Activated CD4-positive, alpha-beta T cell treated with anti-CD3 and anti-CD28 coated beads, Interleukin-2, amount 50 U/mL, for 1 hour (primary cell): ENCODE measurements at regions not wholly inside any gene's neighbourhood (a gene's known extent, or its start where the extent isn't known, plus 50 kb on each side); places are given as distances from the start of the nearest gene placed in this dataset.
"Not testable (repeated sequence)": the region's sequence is repeated elsewhere in the genome, so short reads cannot be mapped to it uniquely, and the experiment has no call there.

ENCODE experiments used
- DNase-seq: peaks from one replicate; pipeline ENCODE4 v3.0.0-alpha.2; 2020

DNA sequence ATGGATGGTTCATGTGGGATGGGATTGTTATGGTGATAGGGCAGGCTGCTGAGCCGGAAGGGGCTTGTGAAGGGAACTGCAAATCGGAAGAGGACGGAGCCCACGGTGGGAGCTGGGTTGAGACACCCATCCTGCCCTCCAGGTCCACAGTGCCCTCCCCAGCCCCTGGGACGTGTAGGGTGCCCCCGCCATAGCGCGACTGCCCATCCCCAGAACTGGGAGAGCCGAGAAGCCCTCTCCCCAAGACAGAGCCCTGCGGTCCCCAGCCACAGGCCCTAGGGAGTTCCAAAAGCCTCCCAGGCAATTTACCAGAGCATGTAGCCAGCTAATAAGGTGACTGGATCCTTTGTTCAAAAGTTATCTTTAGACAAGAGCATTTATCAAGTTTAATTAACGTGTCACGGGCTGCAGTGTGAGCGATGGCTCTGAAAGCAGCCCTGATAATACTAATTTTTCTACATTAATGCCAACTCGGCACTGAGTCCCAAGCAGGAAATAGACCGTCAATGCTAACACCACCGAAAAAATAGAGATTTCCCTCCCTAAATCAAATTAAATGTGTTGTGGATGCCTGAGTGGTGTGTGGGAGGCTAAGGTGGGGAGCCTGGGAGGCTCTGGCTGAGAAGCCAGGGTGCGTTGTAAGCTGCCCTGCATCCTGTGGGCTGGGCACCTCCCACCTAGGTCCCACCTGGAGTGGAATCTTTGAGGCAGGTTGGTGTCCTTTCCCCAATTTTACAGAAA is 76.8 kb upstream of the RTL6 start:
- no peak for DNase-seq

DNA sequence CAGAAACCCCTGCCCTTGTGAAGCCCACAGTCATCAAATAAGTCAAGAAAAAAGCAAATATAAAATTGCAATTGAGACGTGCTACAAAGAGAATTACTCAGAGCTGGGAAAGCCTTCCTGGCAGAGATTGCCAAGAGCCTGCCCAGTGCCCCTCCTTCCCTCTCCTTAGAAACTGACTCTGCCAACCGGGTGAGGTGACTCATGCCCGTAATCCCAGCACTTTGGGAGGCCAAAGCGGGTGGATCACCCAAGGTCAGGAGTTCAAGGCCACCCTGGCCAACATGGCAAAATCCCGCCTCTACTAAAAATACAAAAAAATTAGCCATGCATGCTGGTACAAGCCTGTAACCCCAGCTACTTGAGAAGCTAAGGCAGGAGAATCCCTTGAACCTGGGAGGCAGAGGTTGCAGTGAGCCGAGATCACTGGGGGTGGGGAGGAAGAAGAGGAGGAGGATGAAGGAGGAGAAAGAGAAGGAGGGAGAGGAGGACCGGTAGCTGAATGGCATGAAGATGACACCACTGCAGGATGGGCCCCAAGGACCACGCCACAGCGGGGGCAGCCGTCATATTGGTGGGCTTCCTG is 76.1 kb upstream of the RTL6 start:
- no peak for DNase-seq

DNA sequence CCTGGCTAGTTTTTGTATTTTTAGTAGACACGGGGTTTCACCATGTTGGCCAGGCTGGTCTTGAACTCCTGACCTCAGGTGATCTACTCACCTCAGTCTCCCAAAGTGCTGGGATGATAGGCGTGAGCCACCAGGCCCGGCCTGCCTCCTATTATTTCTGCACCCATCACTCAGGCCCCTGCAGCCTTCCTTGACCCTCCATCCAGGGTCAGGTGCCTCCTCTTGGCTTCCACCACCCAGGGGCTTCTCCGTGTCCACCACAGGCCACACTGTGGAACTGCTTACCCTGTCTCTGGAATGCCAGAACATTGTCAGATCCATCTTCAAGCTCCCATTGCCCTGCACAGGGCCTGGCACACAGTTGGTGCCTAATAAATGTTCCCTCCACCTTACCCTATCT is 75.4 kb upstream of the RTL6 start:
- no peak for DNase-seq

DNA sequence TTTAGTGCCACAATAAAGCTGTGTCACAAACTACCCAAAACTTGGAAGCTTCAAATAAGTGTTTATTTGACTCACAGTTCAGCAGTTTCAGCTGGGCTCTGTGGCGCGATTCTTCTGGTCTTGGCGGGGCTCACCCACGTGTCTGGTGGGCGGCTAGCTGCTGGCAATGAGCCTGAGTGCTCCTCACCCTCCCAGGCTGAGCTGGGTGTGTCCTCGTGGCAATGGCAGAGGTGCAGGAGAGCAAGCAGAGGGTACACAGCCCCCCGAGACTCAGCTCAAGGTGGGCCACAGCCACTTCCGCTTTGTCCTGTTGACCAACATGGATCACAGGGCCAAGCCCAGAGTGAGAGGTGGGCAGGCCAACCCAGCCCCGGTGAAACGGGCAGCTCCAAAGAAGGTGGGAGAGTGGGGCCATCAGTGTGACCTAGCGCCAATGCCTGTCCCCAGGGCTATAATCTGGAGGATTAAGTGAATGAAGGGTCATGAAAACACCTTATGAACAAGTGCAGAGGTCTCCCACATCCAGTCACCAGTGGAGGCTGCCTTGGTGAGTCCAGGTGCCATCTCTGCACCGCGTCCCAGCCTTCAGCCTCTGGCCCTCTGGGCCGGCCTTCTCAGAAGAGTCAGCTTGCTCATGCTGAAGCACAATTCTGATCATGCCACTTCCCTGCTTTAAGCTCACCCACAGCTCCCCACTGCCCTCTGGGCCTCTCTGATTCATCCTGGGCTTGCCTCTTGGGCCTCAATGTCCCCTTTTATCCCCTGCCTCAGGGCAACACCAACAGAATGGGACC is 74.6 kb upstream of the RTL6 start:
- no peak for DNase-seq

DNA sequence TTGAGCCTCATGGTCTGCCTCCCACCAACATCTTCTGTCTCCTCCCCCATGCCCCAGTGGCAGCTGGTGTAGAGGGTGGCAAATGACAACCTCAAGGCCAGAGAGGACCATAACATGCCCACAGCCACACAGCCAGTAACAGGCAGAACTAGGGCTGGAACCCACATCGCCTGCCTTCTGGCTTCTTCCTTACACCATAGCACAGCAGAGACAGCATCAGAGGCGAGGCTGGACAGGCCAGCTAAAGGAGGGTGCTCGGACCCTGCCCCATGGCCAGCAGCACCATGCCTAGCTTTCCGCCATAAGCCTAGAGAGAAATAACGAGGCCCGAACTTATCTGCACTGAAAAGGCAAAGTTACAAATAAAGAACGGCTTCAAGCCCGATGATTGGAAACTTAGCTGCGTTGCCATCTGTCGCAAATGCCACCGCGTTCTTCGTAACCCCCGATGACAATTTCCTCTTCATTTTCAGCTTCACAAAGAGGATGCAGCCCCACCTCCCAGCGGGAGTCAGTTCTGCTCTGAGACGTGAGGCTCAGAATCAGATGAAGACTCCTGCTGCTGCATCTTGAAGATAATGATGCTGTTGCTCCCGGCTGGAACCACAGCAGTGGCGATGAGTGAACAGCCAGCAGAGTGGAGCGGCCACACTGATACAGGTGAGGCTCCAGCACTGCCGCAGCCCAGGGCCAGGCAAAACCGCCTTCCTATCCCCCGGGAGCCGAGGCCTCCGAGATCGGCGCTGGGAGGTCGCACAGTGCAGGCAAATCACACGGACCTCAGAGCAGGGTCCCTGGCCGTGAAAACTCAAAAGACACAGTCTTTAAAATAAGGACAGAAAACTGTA is 73.8 kb upstream of the RTL6 start:
- DNase-seq: no peak

DNA sequence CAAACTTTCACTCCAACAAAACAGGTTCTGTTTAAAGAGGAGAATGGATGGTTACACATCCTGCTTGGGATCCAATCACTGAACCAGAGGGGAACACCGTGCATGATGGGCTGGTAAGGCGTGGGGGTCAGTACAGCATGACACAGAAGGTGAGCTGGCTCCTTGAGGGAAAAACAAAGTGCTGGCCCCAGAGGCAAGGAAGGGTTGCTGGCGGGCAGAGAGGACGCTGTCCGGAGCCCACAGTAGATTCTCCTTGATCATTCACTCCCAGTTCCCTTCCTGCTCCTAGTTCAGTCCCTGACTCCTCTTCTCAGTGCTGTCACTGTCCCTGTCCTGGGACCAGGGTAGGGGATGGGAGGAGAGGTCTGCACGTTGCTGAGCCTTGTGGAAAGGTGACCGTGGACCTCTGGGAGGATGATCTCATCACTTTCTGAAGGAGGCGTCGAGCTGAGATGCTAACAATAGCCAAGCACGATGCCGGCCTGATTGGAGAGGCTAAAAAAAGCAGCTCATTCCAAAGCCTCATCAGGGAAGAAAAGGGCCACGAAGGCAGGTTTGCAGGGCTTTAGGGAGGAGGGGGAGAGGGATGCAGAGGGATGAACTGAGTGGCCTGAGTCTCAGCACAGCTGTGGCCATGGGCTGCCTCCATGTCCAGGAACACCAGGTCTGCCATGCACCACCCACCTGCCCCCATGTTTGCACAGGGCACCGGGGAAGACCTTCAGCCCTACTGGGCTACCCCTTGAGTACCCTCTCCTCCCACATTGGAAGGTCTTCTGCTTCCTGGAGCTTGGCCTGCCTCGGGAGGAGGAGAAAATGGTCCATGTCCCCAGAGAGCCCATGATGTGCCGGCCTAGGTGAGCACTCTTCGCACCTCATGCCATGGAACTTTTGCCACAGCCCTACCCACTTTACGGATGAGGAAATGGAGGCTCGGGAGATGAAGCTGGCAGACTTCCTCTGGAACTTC is 72.7 kb upstream of the RTL6 start:
- no peak for DNase-seq

DNA sequence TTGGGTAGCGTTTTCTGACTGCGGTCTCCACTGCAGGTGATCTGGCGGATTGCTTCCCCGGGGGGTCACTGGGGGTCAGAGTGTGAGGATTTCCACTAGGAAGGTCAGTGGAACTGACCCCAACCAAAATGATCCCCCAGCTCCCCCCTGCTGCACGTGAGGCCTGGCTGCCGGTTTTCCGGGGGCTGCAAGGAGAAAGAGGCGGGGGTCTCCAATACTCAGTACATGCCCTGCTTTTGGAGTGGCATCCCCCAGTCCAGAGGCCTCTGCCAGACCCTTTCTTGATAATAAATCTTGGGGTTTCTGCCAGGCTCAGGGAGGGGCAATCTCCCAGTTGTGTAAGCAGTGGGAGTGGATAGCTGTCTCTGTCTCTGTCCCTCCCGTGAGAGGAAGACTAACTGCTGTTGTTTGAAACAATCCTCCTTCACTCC is 71.5 kb upstream of the RTL6 start:
- DNase-seq: no peak

DNA sequence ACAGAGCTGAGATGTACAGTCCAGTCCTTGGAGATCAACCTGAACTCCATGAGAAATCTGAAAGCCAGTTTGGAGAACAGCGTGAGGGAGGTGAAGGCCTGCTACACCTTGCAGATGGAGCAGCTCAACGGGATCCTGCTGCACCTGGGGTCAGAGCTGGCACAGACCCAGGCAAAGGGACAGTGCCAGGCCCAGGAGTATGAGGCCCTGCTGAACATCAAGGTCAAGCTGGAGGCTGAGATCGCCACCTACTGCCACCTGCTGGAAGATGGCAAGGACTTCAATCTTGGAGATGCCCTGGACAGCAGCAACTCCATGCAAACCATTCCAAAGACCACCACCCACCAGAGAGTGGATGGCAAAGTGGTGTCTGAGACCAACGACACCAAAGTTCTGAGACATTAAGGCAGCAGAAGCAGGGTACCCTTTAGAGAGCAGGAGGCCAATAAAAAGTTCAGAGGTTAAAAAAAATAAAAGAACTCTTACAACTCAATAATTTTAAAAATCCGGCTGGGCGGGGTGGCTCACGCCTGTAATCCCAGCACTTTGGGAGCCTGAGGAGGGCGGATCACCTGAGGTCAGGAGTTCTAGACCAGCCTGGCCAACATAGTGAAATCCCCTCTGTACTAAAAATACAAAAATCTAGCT is 69.9 kb upstream of the RTL6 start:
- DNase-seq: peak; percentile 46

DNA sequence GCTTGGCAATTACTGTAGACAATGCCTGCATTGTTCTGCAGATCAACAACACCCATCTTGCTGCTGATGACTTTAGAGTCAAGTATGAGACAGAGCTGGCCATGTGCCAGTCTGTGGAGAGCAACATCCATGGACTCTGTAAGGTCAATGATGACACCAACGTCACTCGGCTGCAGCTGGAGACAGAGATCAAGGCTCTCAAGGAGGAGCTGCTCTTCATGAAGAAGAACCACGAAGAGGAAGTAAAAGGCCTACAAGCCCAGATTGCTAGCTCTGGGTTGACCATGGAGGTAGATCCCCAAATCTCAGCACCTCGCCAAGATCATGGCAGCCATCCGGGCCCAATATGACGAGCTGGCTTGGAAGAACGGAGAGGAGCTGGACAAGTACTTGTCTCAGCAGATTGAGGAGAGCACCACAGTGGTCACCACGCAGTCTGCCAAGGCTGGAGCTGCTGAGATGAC is 69.4 kb upstream of the RTL6 start:
- not testable (repeated sequence) for DNase-seq

DNA sequence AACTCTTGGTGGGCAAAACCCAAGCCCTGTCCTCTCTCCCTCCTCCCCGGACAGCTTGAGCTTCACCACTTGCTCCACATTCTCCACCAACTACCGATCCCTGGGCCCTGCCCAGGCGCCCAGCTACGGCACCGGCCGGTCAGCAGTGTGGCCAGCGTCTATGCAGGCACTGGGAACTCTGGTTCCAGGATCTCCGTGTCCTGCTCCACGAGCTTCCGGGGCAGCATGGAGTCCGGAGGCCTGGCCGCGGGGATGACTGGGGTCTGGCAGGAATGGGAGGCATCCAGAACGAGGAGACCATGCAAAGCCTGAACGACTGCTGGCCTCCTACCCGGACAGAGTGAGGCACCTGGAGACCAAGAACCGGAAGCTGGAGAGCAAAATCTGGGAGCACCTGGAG is 68.9 kb upstream of the RTL6 start:
- no peak for DNase-seq

DNA sequence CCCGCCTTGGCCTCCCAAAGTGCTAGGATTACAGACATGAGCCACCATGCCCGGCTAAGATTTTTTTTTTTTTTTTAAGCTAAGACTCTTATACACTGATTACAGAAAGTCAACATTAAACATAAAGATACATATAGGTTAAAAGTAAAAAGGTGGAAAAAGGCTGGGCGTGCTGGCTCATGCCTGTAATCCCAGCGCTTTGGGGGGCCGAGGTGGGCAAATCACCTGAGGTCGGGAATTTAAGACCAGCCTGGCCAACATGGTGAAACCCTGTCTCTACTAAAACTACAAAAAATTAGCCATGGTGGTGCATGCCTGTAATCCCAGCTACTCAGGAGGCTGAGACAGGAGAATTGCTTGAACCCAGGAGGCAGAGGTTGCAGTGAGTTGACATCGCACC is 64.6 kb upstream of the RTL6 start:
- DNase-seq: not testable (repeated sequence)

DNA sequence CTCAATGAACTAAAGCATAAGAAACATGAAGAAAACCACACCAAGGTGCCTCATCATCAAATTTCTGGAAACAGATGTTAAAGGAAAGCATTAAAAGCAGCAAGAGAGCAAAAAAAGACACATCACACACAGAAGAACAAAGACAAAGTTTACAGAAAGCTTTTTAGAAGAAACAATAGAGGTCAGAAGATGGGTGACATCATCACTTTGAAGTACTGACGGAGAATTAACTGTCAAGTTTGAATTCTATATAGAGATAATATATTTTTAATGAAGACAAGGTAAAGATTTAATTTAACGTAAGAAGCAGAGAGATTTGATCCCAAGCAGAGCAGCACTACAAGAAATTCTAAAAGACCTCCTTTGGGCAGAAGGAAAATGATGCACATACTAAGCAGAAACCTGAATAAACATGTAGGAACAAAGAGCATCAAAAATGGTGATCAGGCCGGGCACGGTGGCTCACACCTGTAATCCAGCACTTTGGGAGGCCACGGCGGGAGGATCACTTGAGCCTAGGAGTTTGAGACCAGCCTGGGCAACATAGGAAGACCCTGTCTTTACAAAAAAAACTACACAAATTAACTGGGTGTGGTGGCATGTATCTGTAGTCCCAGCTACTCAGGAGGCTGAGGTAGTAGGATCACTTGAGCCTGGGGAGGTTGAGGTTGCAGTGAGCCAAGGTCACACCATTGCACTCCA is 63.3 kb upstream of the RTL6 start:
- DNase-seq: no peak

DNA sequence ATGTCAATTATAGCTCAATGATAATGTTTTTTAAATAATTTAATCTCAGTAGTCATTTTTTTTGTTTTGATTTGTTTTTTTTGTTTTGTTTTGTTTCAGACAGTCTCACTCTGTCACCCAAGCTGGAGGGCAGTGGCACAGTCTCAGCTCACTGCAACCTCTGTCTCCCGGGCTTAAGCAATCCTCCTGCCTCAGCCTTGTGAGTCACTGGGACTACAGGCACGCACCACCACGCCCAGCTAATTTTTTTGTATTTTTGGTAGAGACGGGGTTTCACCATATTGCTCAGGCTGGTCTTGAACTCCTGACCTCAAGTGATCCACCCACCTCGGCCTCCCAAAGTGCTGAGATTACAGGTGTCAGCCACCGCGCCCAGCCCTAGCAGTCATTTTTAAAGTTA is 60.6 kb upstream of the RTL6 start:
- not testable (repeated sequence) for DNase-seq

DNA sequence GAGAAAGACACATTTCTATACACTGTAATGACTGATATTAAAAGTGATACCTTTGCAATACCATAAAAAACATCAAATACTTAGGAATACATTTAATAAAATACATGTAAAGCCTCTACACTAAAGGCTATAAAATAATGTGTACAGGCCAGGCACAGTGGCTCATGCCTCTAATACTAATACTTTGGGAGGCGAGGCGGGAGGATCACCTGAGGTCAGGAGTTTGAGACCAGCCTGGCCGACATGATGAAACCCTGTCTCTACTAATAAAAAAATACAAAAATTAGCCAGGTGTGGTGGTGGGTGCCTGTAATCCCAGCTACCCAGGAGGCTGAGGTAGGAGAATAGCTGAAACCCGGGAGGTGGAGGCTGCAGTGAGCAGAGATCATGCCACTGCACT is 59.8 kb upstream of the RTL6 start:
- DNase-seq: not testable (repeated sequence)

DNA sequence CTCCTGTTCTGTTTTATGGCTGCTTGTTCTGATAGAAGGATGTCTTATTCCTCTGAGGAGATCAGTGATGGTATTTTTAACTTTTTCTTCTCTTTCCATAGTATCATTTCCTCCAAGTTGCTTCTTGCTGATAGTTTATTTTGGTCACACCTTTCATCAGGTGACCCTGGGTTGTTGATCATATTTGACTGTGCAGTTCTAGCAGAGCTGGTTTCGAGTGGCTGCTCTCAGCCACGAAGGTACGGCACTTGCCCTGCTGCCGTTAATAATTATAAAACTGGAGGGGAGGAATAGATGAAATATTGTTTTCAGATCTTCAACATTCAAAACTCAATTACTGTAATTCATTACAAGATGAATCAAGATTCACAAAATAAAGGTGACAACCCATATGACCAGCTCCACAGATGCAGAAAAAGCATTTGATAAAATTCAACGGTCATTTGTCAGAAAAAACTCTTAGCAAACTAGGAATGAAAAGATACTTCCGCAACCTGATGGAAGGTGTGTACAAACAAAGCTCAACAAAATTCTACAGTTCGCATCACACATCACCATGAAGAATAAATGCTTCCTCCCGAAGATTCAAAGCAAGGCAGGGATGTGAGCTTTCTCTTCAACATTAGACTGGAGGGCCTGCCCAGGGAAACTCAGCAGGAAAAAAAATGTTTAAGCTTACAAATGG is 59.2 kb upstream of the RTL6 start:
- no peak for DNase-seq

DNA sequence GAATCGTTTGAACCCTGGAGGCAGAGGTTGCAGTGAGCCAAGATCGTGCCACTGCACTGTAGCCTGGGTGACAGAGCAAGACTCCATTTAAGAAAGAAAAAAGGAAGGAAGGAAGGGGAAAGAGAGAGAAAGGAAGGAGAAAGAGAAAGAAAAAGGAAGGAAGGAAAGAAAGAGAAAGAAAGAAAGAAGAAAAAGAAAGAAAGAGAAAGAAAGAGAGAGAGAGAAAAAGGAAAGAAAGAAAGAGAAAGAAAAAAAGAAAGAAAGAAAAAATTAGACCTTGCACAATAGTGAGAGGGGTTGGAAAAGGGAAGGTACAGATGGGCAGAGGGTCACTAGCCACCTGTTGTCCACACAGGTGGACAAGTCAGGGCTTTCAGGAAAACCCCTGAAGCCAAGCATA is 57.6 kb upstream of the RTL6 start:
- DNase-seq: no peak

DNA sequence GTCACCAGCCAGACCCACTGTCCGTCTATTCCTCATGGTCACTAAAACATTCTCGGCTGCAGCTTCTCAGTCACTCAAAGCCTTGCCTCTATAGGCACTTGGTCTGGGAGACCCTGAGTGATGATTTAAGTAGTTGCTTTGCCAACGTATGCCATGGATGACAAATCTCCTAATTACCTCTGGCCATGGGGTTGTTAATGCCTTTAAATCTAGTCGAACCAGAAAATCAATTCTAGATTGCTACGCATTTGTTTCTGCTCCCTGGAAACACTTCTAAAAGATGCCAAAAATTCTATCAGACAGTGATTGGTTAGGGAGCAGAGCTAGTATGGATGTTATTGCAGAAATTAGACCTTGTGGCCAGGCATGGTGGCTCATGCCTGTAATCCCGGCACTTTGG is 57.0 kb upstream of the RTL6 start:
- DNase-seq: no peak

DNA sequence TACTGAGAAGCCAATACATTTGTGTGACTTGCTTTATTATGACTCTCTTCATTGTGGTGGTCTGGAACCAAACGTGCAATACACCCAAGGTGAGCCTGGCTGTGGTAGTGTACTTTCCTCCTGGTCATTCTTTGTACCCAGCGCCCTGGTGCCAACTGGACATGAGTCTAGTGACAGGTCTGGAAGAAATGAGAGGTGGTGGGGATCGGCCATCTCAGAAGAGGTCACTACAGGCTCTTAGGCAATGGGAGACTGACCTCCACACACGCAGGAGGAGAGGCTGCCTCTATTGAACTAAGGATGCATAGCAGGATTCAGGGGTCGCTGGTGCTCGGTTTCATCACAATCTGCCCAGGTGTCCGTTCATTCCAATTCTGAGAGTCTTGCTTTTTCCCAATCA is 56.4 kb upstream of the RTL6 start:
- no peak for DNase-seq

DNA sequence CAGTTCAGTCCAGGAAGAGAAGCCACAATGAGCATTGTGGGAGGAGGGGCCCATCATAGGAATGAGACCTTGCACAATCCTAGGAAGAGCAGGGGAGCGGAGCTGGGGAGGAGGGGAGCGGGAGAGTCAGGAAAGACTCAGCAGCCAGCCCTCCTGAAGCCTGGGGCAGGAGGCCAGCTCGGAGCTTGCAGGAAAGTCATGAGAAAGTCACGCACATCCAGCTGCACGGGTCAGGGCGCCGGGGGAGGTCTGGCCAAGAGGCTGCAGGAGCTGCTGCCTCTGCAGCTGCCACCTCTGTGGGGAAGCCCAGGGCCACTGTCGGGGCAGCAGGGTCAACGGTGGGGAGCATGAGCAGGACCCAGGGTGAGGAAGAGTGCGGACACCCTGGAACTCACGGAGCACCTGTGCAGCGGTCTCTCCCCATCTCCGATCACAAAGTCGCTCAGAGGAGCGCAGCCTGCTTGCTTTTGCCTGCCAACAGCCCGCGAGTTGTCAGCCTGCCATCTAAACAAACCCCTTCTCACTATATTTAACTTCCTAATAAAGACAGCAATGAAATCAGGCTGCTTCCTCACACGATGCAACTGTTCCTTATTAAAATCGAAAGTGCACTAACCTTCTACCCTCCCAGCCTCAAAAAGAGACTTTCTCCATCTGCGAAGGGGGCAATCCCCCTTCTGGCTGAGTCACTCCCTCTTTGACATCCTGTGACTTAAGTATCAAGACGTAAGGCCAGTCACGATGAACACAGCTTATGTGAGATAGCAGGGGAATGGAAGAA is 52.9 kb upstream of the RTL6 start:
- no peak for DNase-seq
